Large intestine (tissue), 3 donors: ENCODE measurements at regions not wholly inside any gene's neighbourhood (a gene's known extent, or its start where the extent isn't known, plus 50 kb on each side); places are given as distances from the start of the nearest gene placed in this dataset.
A peak's percentile ranks its signal among the peaks of the same experiment; 100 is the strongest.

ENCODE experiments used
- DNase-seq, 2 donors: peaks; one replicate each; pipeline versions ENCODE4 v3.0.0 to v3.0.0-alpha.2; 2013
- H3K27ac ChIP-seq: one replicate; pipeline ENCODE4 v1.5.1; 2013; ENCODE audit warnings: low read length
- H3K27me3 ChIP-seq: 2 replicates; pipeline ENCODE4 v1.6.1; 2013; ENCODE audit warnings: low read length; ENCODE audit not compliant: control insufficient read depth, insufficient read depth
- H3K36me3 ChIP-seq: 2 replicates; pipeline ENCODE4 v1.6.1; 2013; ENCODE audit warnings: low read length; ENCODE audit not compliant: control insufficient read depth, insufficient read depth
- H3K4me1 ChIP-seq: one replicate; pipeline ENCODE4 v1.6.1; 2013; ENCODE audit warnings: low read length; ENCODE audit not compliant: control insufficient read depth, insufficient read depth
- H3K4me3 ChIP-seq: one replicate; pipeline ENCODE4 v1.5.1; 2013; ENCODE audit warnings: low read length
- H3K9me3 ChIP-seq: one replicate; pipeline ENCODE4 v1.6.1; 2013; ENCODE audit warnings: mild to moderate bottlenecking, low read depth, low read length, moderate library complexity; ENCODE audit not compliant: control insufficient read depth
- WGBS: methylation state at CpG from one replicate; pipeline ENCODE4 v1.1.5; 2013; ENCODE audit warnings: low lambda C conversion rate; ENCODE audit not compliant: insufficient coverage; 5-methylcytosine and 5-hydroxymethylcytosine counted together

GRCh38 chr1:47617381-47618221 is 179.8 kb downstream of the FOXD2 start:
- DNase-seq, result no peak
- H3K36me3 ChIP-seq, result no peaks in the 10 kb centered on the region
- H3K4me1 ChIP-seq, result no peaks in the 10 kb centered on the region
- H3K9me3 ChIP-seq, result no peaks in the 10 kb centered on the region
- 96% methylated on average over 4 of the region's 6 CpGs for WGBS
- no peak overlapping the region for H3K27ac ChIP-seq
- no peaks in the 10 kb centered on the region for H3K27me3 ChIP-seq
- no peak overlapping the region for H3K4me3 ChIP-seq

DNA sequence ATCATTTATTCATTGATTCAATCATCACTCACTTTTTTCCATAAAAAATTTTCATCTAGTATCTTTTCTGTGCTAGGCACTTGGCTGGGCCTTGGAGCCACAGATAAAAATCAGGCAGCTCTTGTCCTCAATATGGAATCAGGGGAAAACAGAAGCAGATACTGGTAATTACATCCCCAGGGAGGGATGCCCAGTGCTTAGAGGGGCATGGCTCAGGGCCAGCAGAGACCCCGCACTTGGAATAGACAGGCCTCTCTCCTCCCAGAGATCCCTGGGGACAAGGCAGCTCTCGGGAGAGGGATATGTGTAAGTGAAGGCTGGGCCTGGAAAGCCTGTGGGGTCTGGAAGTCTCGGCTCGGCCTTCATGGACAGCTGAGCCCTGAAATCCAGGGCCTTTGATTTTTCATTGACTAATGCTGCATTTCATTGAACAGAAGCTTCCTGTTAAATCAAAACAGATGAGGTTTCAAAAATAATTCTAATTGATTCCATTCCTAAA is 180.4 kb downstream of the FOXD2 start:
- H3K4me1 ChIP-seq, result no peaks in the 10 kb centered on the region
- no peak overlapping the region for H3K27ac ChIP-seq
- H3K27me3 ChIP-seq, result no peaks in the 10 kb centered on the region
- H3K4me3 ChIP-seq, result no peak overlapping the region
- DNase-seq, result no peak
- no CpG with 5 or more reads among the region's 4 CpGs for WGBS
- H3K9me3 ChIP-seq, result no peaks in the 10 kb centered on the region
- H3K36me3 ChIP-seq, result no peaks in the 10 kb centered on the region

DNA sequence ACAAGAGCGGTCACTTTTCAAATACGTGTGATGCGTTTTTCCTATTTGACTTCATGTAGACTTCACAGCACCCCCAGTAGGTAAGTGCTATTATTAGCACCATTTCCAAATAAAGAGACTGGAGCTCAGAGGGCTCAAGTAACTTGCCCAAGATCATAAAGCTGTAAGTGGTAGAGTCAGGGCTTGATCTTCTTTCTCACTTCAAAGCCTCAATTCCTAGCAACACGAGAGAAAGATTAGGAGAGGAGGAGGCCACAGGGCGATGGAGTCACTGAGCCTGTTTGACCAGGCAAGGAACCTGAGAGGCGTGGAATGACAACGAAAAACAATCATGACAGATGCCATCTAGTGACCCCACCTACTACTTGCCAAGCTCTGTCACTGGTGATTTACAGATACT is 181.0 kb downstream of the FOXD2 start:
- H3K36me3 ChIP-seq, result no peaks in the 10 kb centered on the region
- H3K4me1 ChIP-seq, result no peaks in the 10 kb centered on the region
- no peaks in the 10 kb centered on the region for H3K27me3 ChIP-seq
- H3K27ac ChIP-seq, result no peak overlapping the region
- WGBS, result no CpG with 5 or more reads among the region's 7 CpGs
- no peak overlapping the region for H3K4me3 ChIP-seq
- H3K9me3 ChIP-seq, result no peaks in the 10 kb centered on the region
- DNase-seq, result peak in 1 of 2 donors; percentile 28

GRCh38 chr1:47621483-47621882 is 183.6 kb downstream of the FOXD2 start:
- DNase-seq, result no peak
- no CpG with 5 or more reads among the region's 6 CpGs for WGBS
- Histone ChIP-seq H3K27me3 (no peaks in the 10 kb centered on the region), H3K27ac (no peak overlapping the region), H3K4me1 (no peaks in the 10 kb centered on the region), H3K9me3 (no peaks in the 10 kb centered on the region), H3K4me3 (no peak overlapping the region), H3K36me3 (no peaks in the 10 kb centered on the region)

GRCh38 chr1:47621977-47622376 is 184.1 kb downstream of the FOXD2 start:
- no CpG with 5 or more reads among the region's 3 CpGs for WGBS

GRCh38 chr1:47622776-47623556 is 185.1 kb downstream of the FOXD2 start:
- no peak overlapping the region for H3K4me3 ChIP-seq
- H3K27me3 ChIP-seq, result no peaks in the 10 kb centered on the region
- DNase-seq, result no peak
- no CpG with 5 or more reads among the region's 8 CpGs for WGBS
- no peaks in the 10 kb centered on the region for H3K4me1 ChIP-seq
- no peaks in the 10 kb centered on the region for H3K36me3 ChIP-seq
- H3K9me3 ChIP-seq, result no peaks in the 10 kb centered on the region
- no peak overlapping the region for H3K27ac ChIP-seq

More at GRCh38 chr1:47621977-47622376, 184.1 kb downstream of the FOXD2 start:
- H3K9me3 ChIP-seq, result no peaks in the 10 kb centered on the region
- H3K27me3 ChIP-seq, result no peaks in the 10 kb centered on the region
- H3K36me3 ChIP-seq, result no peaks in the 10 kb centered on the region
- no peaks in the 10 kb centered on the region for H3K4me1 ChIP-seq
- H3K27ac ChIP-seq, result no peak overlapping the region
- H3K4me3 ChIP-seq, result no peak overlapping the region
- DNase-seq, result no peak

DNA sequence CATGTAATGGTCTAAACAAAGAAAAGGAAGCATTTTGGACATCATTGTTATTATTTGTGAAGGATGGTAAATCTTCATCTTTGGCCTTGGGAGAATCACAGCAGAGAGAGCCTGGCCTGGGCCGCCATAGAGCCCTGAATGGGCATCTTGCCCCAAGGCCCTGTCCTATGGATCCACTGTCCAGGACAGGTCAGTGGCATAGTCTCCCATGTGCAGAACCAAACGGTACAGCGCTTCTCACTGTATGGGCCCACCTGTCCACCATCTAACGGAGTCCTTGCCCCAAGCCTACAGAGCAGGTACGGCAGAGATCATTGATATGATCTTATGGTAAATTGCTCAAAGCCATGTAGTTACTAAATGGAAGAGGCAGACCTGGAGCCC is 185.7 kb downstream of the FOXD2 start:
- Histone ChIP-seq H3K9me3 (no peaks in the 10 kb centered on the region), H3K4me1 (no peaks in the 10 kb centered on the region), H3K27me3 (no peaks in the 10 kb centered on the region), H3K4me3 (no peak overlapping the region), H3K27ac (no peak overlapping the region), H3K36me3 (no peaks in the 10 kb centered on the region)
- 100% methylated on average over 1 of the region's 5 CpGs for WGBS
- DNase-seq, result no peak

- no peak for DNase-seq
- no peak overlapping the region for H3K27ac ChIP-seq
- H3K9me3 ChIP-seq, result no peaks in the 10 kb centered on the region
- no CpG with 5 or more reads among the region's 4 CpGs for whole genome bisulfite sequencing
- no peaks in the 10 kb centered on the region for H3K27me3 ChIP-seq
- H3K36me3 ChIP-seq, result no peaks in the 10 kb centered on the region
- no peaks in the 10 kb centered on the region for H3K4me1 ChIP-seq
- no peak overlapping the region for H3K4me3 ChIP-seq
Observed at GRCh38 chr1:47624531-47624930, 186.7 kb downstream of the FOXD2 start.

DNA sequence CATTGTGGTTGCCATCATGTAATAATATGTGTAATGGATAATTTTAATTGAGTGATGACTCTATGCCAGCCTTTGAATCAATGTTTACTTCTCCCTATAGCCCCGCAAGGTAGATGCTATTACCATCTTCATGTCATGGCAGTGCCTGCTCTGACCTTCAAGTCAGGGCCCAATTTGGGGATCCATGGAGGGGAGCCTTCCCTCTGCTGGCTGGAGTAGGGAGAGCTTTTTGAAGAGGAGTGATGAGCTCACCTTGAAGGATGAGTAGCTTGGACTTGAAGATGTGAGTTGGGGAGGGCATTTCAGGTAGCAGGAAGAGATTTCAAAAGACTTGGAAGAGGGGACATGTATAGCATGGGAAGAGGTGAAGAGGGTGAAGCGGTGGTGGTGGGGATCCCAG is 189.2 kb downstream of the FOXD2 start:
- Histone ChIP-seq H3K4me3 (no peak overlapping the region), H3K9me3 (no peaks in the 10 kb centered on the region), H3K4me1 (no peaks in the 10 kb centered on the region), H3K36me3 (no peaks in the 10 kb centered on the region), H3K27me3 (no peaks in the 10 kb centered on the region), H3K27ac (no peak overlapping the region)
- no CpG with 5 or more reads among the region's 2 CpGs for WGBS
- no peak for DNase-seq

DNA sequence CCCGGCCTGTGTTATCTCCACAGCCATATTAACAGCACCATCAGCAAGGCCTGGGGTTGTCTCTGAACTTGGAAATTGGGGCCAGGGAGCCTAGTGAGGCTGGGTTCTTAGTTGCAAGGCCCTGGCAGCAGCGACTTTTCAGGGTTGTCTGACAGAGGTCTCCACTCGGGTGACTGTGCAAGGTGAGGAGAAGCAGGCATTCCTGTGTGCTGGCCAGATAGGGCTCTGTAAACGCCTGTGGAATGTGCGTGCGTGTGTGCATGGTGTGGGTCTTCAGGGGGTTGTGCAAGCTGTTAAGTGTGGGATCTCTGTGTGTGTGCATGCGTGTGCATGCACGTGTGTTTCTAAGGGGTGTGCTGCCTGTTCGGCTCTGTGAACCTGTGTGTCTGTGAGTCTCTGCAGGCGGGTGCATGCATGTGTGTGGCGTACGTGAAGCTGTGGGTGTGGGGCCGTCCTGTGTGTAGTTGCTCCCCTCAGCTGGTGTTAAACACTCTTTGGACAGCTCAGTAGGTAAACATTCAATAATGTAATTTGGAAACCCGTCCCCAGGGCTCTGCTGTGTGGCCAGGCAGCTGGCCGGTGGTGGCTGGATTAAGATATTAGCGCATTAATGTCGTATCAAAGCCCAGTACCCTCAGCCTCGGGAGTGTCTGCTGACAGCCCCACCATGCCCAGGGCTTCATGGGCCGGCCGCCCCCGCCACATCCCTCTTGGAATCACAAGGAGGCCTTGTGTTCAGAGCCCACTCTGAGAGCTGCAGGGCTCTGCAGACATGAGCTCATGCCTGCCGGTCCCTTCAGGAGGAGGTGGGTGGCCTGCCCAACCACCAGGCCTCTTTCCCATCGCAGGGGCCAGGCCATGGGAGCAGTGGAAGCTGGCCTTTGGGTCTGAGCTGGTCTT is 189.9 kb downstream of the FOXD2 start:
- H3K27ac ChIP-seq, result no peak overlapping the region
- H3K27me3 ChIP-seq, result no peaks in the 10 kb centered on the region
- H3K9me3 ChIP-seq, result no peaks in the 10 kb centered on the region
- no peaks in the 10 kb centered on the region for H3K36me3 ChIP-seq
- no CpG with 5 or more reads among the region's 23 CpGs for WGBS
- H3K4me3 ChIP-seq, result no peak overlapping the region
- H3K4me1 ChIP-seq, result no peaks in the 10 kb centered on the region
- DNase-seq, result no peak
